HG03045 (cell line): ENCODE measurements at regions not wholly inside any gene's neighbourhood (a gene's known extent, or its start where the extent isn't known, plus 50 kb on each side); places are given as distances from the start of the nearest gene placed in this dataset.

Source experiments
- ATAC-seq: cut with Tn5 transposase; IDR thresholded peaks from one replicate; pipeline ENCODE4 v1.9.1; 2021; ENCODE audit warnings: mild to moderate bottlenecking, moderate library complexity; ENCODE audit not compliant: unreplicated experiment

DNA sequence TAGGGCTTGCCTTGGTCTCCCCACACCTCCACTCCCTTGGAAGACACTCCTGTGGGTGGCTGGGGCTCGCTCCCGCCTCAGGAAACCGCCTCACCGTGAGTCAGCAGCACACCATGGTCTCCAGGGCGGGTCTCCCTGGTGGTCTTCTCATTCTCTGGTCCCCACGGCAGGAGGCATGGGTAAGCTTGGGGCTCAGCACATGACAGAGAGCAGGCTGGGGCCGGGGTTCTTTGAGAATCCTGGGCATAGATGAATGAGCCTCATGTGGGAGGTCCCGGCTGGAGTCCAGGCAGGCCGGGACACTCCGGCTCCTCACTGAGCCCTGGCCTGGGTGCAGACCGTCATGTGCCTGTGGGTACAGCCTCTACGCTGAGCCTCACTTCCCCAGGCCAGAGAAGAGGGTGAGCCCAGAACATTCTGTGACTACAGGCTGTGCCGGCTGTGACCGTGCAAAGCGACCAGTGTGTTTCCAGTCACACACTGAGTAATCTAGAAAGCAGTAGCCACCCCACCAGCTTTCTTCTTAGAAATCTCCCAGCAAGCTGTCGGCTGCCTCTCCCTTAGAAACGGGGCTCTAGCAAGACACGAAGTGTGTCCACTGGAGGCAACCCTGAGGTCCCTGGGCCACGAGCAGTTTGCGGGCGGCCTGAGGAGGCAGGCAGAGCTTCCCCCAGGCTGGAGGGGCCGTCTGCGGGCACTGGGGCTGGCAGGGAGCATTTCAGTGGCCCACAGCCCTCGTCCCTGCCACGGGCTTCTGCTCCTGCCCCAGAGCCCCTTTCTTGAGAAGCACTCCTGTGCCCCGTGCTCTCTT, 93.1 kb downstream of the RHOB start:
- ATAC-seq = no peak

DNA sequence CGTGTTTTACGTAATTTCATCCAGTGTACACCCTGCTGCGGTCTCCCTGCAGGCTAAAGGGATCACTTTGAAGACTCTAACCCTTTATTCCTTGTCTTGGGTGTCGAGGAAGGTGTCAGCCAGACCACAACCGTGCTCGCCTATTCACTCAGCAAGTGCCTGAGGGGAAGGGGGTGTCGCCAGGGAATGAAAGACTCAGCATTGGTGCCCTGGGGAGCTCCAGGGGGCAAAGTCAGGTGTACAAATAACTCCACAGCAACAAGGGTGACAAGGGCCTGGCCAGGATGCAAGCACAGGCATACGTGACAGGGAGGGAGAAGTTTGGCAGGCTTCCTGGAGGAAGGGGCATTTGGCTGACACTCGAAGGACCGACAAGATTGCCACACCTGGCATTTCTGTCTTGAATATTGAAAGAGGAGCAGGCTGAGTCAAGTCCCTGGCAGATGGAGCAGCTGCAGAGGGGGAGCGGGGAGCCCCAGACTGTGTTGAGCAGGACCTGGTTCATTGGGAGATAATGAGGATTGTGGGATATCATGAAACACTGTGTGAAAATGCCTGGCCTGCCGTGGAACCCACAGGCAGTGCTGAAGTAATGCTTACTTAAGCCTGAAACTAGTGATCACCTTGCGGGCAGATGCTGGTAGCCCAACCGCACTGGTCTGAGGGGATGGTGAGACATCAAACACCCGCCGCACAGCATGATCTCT, 93.9 kb downstream of the RHOB start:
- no peak for ATAC-seq

GRCh38 chr2:20541294-20541640, 94.4 kb downstream of the RHOB start:
- ATAC-seq = no peak

DNA sequence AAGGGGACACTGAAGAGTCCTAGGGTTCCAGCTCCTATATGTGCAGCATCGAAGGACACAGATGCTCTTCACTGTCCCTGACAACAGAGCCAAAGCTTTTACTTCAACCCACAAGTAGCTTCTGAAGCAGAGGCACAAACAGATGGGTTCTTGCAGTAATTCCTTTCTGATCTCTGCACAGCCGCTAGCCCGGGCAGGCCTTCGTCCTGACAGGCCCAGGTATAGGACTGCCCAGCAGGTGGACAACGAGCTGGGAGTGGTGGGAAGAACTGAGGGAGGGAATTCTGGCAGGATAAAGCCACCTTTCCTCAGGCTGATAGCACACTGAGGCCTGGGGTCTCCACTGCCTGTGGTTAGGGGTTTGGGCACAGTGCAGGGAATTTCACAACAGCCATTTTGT, 94.8 kb downstream of the RHOB start:
- ATAC-seq = no peak

- no peak for ATAC-seq
Observed at GRCh38 chr2:20542269-20542668, 95.4 kb downstream of the RHOB start.

DNA sequence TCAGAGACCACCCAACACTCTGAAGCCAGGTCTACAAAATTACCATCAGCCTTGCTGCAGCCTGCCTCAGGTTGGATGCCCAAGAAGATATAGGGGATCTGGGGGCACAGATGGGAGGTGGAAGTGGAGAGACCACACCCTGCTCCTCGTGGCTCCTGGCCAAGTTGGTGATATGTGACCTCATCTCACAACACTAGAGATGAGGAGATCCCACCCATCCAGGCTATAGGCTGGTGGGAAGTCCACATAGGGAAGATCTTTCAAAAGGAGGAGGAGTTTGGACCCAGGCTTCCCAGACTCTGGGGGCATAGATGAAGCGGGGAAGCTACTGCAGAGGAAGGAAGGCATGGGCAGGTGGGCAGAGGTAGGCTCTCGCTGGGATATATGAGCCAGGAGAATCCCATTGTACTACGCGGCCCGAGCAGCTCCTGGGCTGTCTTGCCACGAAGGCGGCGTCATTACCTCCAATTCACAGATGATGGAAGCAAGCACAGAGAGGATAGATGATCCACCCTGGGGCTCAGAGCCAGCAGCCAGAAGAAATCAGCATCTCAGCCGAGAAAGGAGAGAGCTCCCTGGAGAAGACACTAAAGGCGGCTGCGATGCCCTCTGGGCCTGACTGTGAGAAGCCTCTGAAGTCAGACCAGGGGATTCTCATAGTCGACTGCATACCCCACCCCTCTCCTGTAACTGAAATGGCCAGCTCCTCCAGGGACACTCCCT, 96.0 kb downstream of the RHOB start:
- no peak for ATAC-seq

GRCh38 chr2:20543469-20544152, 96.7 kb downstream of the RHOB start:
- ATAC-seq = no peak

DNA sequence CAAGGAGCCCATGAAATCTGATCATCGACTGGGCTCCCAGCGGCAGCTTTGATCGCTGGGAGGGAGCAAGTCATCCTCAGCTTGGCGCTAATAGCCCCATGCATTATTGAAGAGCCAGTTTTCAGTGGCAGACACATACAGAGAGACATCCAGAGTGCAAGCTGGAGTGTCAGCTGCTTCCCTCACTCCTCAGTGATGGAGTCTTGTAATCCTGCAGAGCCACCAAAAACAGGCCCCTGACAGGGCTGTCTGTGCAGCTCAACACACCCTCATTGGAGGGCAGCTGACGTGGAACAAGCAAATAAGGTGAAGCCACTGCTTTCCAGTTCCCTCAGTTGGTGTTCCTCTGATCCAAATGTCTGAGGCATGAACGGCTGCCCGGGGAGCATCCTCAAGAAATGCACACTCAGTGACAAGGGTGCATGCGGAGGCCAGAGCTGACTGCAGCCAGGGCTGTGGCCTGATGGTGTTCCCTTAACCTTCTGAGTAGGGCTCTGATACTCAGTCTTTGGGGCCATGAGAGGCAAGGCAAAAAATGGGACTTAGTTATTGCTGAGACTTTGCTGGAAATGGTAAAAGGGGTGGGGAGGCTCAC, 97.4 kb downstream of the RHOB start:
- no peak for ATAC-seq

DNA sequence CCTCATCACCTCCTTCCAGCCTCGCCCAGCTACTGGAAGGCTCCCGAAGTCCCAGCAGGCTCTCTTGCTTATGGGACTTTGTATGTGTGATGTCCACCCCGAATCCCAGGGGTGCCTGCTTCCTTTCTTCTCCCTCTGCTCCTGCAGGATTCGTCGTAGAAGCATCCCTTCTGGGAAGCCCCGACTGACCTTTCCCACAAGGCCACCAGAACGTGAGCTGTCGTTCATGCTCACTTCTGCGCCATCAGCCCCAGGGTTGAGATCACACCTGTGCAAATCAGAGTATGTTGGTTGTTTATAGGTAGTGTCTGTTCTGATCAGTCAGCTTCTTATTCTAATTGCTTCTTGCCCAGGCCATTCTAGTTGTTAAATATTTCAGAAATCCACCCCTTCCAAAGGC, 101.8 kb downstream of the HS1BP3 start:
- no peak for ATAC-seq

DNA sequence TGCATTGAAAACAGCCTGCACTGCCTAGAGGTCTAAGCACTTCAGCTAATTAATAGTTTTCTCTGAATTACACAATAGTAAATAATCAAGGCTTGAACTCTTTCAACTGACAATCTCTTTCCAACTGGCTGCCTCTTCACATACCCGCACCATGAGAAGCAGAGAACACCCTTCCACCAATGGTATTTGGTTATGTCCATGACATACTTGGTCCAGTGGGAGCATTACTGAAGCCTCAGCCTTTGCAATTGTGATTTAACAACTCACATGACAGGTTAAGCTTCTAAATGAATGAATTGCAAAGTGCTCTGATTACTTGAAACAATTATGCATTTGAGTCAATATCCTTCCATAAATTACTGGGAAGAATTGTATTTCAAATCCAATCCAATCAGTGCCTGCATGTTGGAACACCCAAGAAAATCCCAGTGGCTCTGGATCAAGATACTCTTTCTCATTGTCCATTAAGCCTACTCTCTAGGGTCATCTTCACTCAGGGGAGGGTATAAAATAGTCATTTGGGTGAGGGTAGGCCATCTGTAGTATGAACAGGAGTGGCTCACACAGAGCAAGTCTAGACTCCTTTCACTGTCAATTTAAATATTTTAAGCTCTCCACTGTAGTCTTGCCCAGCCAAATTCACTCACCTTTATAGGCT, 101.1 kb downstream of the HS1BP3 start:
- no peak for ATAC-seq

DNA sequence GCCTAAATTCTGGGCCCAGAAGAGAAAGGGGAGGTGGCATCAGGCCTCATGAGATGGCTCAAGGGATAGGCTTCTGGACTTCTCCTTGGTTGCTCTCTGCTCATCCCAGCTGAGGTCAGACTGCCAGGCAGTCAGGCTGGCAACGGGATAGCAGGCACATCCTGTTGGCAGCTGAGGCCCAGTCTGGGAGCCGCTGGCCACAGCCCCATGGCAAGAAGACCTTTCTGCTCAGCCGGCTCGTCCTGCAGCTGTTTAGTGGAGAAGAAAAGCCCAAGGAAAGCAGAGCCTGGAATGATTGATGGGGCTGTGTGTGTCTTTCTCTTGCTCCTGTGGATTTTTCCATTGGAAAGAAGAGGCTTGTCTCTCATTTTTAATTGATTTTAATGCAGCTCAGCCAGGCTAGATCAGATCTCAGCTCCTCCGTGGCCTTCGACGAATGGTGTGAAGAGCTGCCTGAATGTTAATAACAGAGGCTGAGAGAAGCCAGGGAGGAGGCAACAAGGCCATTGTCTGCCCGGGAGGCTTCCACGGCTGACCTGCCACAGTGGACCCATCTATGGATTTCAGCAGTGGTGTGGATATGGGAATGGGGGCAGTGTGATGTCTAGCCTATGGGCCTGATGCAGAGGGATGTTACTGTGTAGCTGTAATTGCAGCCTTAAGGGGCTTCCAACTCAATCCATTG, 99.5 kb downstream of the HS1BP3 start:
- ATAC-seq = no peak

DNA sequence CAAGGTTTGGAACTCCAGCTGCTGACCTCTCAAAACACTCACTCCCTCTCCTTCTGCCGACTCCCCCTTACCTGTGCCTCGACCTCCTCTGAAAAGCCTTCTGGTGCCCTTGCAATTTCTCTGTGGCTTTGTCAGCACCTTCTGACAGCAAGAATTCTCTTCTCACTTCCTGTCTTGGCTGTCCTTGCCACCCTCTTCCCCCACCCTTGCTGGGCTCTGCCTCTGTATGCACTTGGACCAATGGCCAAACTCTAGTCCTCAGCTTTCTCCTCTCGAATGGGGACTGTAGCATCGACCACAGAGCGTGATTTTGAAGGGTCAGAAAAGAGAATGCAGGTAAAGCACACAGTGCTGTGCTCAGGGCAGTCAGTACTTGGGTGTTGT, 99.0 kb downstream of the HS1BP3 start:
- no peak for ATAC-seq

DNA sequence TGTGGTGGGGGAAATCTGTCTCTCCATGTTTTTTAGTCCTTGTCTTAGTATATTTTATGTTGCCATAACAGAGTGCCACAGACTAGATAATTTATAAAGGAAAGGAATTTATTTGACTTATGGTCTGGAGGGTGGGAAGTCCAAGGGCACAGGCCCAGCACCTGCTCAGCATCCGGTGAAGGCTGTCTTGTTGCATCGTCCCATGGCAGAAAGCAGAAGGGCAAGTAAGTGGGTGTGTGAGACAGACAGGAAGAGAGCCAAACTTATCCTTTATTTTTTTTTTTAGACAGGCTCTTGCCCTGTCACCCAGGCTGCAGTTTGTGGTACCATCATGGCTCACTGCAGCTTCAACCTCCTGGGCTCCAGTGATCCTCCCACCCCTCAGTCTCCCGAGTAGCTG, 98.1 kb downstream of the HS1BP3 start:
- ATAC-seq = no peak

DNA sequence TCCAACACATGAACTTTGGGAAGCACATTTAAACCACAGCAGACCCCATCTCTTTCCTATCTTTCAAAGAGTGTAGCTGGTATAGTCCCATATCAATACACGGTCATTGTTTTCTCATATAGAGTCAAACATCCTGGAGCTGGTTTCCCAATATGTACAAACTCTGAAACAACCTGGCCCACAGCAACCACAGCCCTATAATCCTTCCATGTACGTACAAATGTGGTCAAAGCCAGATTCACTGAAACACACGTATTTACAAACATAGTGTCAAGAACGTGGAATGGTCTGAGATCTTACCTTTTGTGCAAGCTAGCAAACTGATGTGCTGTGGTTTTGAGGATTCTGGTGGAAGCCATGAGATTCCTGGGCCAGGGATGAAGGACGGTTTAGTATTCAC, 97.3 kb downstream of the HS1BP3 start:
- ATAC-seq = no peak

DNA sequence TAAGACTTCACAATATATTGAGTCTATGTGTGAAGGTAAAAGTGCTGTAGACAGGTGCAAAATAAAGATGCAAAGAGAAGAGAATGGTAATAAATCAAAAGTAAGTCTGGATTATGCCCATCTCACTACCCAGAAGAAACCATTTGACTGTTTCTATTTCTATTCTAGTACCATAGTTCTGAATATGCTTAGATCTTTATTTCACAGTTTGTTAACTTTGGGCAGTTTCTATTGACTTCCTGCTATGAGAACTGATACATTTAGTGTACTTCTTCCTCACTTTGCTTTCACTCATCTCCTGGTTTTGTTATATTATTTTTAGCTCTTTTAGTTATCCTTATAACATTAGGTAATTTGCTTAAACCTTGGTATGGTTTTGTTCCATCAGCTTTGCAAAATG, 94.9 kb downstream of the HS1BP3 start:
- ATAC-seq = no peak

GRCh38 chr2:20556756-20557155, 94.1 kb downstream of the HS1BP3 start:
- no peak for ATAC-seq

GRCh38 chr2:20557226-20557625, 93.7 kb downstream of the HS1BP3 start:
- no peak for ATAC-seq

GRCh38 chr2:20557635-20558034, 93.3 kb downstream of the HS1BP3 start:
- ATAC-seq = no peak

DNA sequence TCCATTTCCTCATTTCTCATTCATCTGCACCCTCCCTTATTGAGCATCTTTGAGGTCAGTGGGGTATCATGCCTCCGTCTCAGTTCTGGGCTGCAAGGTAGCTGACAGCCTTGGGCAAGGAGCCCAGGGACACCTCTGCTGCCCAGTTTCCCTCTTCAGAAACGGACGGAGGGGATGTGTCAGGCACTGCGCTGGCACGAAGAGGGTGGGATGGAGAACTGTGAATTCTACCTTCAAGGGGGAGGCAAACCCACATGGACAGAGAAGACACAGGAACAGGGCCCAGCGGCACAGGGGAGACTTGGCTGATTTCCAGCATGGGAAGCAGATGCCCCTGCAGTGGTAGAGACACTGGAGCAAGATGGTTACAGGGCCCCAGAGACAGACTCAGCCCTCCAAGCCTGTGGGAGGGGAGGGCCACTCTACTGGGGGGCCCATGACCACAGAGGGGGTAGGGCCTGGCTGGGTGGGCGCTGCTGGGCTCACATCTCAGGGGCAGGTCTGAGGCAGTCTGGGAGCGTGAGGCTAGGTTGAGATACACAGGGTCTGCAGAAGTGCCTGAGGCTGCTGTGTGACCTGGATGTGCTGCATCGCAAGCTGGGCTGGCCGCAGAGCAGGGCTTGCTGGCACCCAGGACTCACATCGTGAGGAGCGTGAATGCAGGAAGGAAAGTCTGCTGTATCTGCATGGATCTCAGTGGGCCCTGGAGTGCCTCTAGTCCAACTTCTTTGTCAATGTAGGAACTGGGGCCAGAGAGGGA, 92.3 kb downstream of the HS1BP3 start:
- no peak for ATAC-seq
